Liver (tissue), 8 donors: ENCODE measurements at regions not wholly inside any gene's neighbourhood (a gene's known extent, or its start where the extent isn't known, plus 50 kb on each side); places are given as distances from the start of the nearest gene placed in this dataset.

Experiments used
- DNase-seq: peaks from one replicate; pipeline ENCODE4 v3.0.0-alpha.2; 2017; ENCODE audit warnings: low spot score
- H3K27ac ChIP-seq, 2 donors: one replicate each; pipeline ENCODE4 v1.7.0; 2013; ENCODE audit warnings: inconsistent platforms in 2 of 2, low read length in 2 of 2, control low read depth in 1 of 2, low read depth in 1 of 2, mild to moderate bottlenecking in 1 of 2
- H3K27me3 ChIP-seq, 4 donors: one replicate each; pipeline versions ENCODE4 v1.6.1 to v1.7.0; 2013; ENCODE audit warnings: low read length in 3 of 4, inconsistent platforms in 1 of 4, mild to moderate bottlenecking in 1 of 4, moderate library complexity in 1 of 4; ENCODE audit not compliant: control insufficient read depth in 4 of 4, insufficient read depth in 4 of 4
- H3K36me3 ChIP-seq, 4 donors: one replicate each; pipeline versions ENCODE4 v1.6.1 to v1.7.0; 2013; ENCODE audit warnings: low read length in 3 of 4, mild to moderate bottlenecking in 3 of 4, low read depth in 1 of 4, moderate library complexity in 1 of 4; ENCODE audit not compliant: control insufficient read depth in 4 of 4, insufficient read depth in 3 of 4
- H3K4me1 ChIP-seq, 4 donors: one replicate each; pipeline versions ENCODE4 v1.6.1 to v1.7.0; 2013; ENCODE audit warnings: low read length in 3 of 4, mild to moderate bottlenecking in 3 of 4, moderate library complexity in 1 of 4; ENCODE audit not compliant: control insufficient read depth in 4 of 4, insufficient read depth in 4 of 4
- H3K4me3 ChIP-seq, 3 donors: one replicate each; pipeline versions ENCODE4 v1.6.1 to v1.7.0; 2013; ENCODE audit warnings: low read length in 3 of 3, control low read depth in 1 of 3, low read depth in 1 of 3, mild to moderate bottlenecking in 1 of 3
- H3K9ac ChIP-seq, 2 donors: one replicate each; pipeline ENCODE4 v1.7.0; 2013; ENCODE audit warnings: low read length in 2 of 2, mild to moderate bottlenecking in 2 of 2, moderate library complexity in 2 of 2, control low read depth in 1 of 2, low read depth in 1 of 2
- H3K9me3 ChIP-seq, 4 donors: one replicate each; pipeline versions ENCODE4 v1.6.1 to v1.7.0; 2013; ENCODE audit warnings: low read length in 3 of 4; ENCODE audit not compliant: control insufficient read depth in 4 of 4
- ATF3 ChIP-seq: IDR thresholded peaks from 2 replicates; pipeline ENCODE4 v1.6.1; 2016; ENCODE audit warnings: antibody characterized with exemption
- EGR1 ChIP-seq, 2 donors: IDR thresholded peaks; 2 replicates each; pipeline ENCODE4 v1.6.1; 2016 to 2018; ENCODE audit warnings: antibody characterized with exemption in 2 of 2, low read depth in 2 of 2
- FOXA1 ChIP-seq: IDR thresholded peaks from 2 replicates; pipeline ENCODE4 v1.6.1; 2016; ENCODE audit warnings: antibody characterized with exemption
- FOXA2 ChIP-seq: IDR thresholded peaks from 2 replicates; pipeline ENCODE4 v1.6.1; 2016; ENCODE audit warnings: antibody characterized with exemption
- GABPA ChIP-seq, 2 donors: IDR thresholded peaks in 1 of 2; conservative IDR thresholded peaks in 1 of 2; 2 replicates each; pipeline ENCODE4 v1.6.1; 2016; ENCODE audit warnings: antibody characterized with exemption in 2 of 2, mild to moderate bottlenecking in 1 of 2, moderate library complexity in 1 of 2
- HNF4A ChIP-seq, 2 donors: conservative IDR thresholded peaks; 2 replicates each; pipeline ENCODE4 v1.6.1; 2016; ENCODE audit warnings: antibody characterized with exemption in 2 of 2, mild to moderate bottlenecking in 2 of 2
- HNF4G ChIP-seq: IDR thresholded peaks from 2 replicates; pipeline ENCODE4 v1.6.1; 2016; ENCODE audit warnings: antibody characterized with exemption
- JUND ChIP-seq, 2 donors: IDR thresholded peaks; 2 replicates each; pipeline ENCODE4 v1.6.1; 2016; ENCODE audit warnings: antibody characterized with exemption in 2 of 2
- MAX ChIP-seq: IDR thresholded peaks from 2 replicates; pipeline ENCODE4 v1.6.1; 2016; ENCODE audit warnings: antibody characterized with exemption
- NR2F2 ChIP-seq: IDR thresholded peaks from 2 replicates; pipeline ENCODE4 v1.6.1; 2016; ENCODE audit warnings: antibody characterized with exemption
- RAD21 ChIP-seq, 2 donors: IDR thresholded peaks; 2 replicates each; pipeline ENCODE4 v1.6.1; 2016; ENCODE audit warnings: antibody characterized with exemption in 2 of 2, mild to moderate bottlenecking in 2 of 2
- RXRA ChIP-seq, 2 donors: IDR thresholded peaks; 2 replicates each; pipeline ENCODE4 v1.6.1; 2017 to 2018; ENCODE audit warnings: antibody characterized with exemption in 2 of 2, mild to moderate bottlenecking in 1 of 2
- SP1 ChIP-seq: IDR thresholded peaks from 2 replicates; pipeline ENCODE4 v1.6.1; 2018; ENCODE audit warnings: antibody characterized with exemption, mild to moderate bottlenecking
- TAF1 ChIP-seq: conservative IDR thresholded peaks from 2 replicates; pipeline ENCODE4 v1.6.1; 2016; ENCODE audit warnings: antibody characterized with exemption, mild to moderate bottlenecking
- YY1 ChIP-seq: IDR thresholded peaks from 2 replicates; pipeline ENCODE4 v1.6.1; 2016; ENCODE audit warnings: antibody characterized with exemption, mild to moderate bottlenecking
- WGBS: extraction: QIAGEN DNeasy Blood & Tissue Kit; methylation state at CpG from one replicate; pipeline ENCODE4 v1.1.7; 2013; 5-methylcytosine and 5-hydroxymethylcytosine counted together
- TF ChIP-seq, protein P1 (sequence below): IDR thresholded peaks from 2 replicates; pipeline ENCODE4 v1.6.1; 2016; ENCODE audit warnings: antibody characterized with exemption
- TF ChIP-seq, protein P2 (sequence below): fragments of 150-350 bp; IDR thresholded peaks from 2 replicates; pipeline ENCODE4 v1.5.1; 2017; ENCODE audit warnings: improper control_type of control experiment, low read depth, low read length; ENCODE audit not compliant: missing input control
- donor health status: healthy.
- donor health status: healthy.
- donor health status: healthy.
- donor health status: healthy.
- donor health status: healthy.

- H3K27ac ChIP-seq = no peak overlapping the region
- H3K9ac ChIP-seq = no peak overlapping the region
- H3K9me3 ChIP-seq = no peaks in the 10 kb centered on the region
- DNase-seq = no peak
- no peak overlapping the region for H3K4me3 ChIP-seq
- H3K4me1 ChIP-seq = no peaks in the 10 kb centered on the region
- H3K36me3 ChIP-seq = no peaks in the 10 kb centered on the region
- no peaks in the 10 kb centered on the region for H3K27me3 ChIP-seq
- TF ChIP-seq ATF3 (no peak), SP1 (no peak), GABPA (IDR thresholded peaks at IDR 0.05 in 1 of 2, conservative IDR thresholded peaks at IDR 0.05 in 1 of 2) (no peak)
Observed at GRCh38 chr18:45155526-45155925, 459.8 kb upstream of the SLC14A2 start.

- 84% methylated on average over 3 of the region's 3 CpGs for WGBS
- Histone ChIP-seq H3K4me1 (no peaks in the 10 kb centered on the region), H3K9me3 (no peaks in the 10 kb centered on the region), H3K36me3 (no peaks in the 10 kb centered on the region), H3K27me3 (no peaks in the 10 kb centered on the region), H3K27ac (no peak overlapping the region), H3K4me3 (no peak overlapping the region), H3K9ac (no peak overlapping the region)
- TF ChIP-seq SP1 = no peak
- TF ChIP-seq GABPA (IDR thresholded peaks at IDR 0.05 in 1 of 2, conservative IDR thresholded peaks at IDR 0.05 in 1 of 2) = no peak
- no peak for TF ChIP-seq FOXA2
- TF ChIP-seq RAD21 (IDR thresholded peaks at IDR 0.05) = no peak
- no peak for TF ChIP-seq FOXA1
- no peak for TF ChIP-seq ATF3
- TF ChIP-seq, protein P1, sequence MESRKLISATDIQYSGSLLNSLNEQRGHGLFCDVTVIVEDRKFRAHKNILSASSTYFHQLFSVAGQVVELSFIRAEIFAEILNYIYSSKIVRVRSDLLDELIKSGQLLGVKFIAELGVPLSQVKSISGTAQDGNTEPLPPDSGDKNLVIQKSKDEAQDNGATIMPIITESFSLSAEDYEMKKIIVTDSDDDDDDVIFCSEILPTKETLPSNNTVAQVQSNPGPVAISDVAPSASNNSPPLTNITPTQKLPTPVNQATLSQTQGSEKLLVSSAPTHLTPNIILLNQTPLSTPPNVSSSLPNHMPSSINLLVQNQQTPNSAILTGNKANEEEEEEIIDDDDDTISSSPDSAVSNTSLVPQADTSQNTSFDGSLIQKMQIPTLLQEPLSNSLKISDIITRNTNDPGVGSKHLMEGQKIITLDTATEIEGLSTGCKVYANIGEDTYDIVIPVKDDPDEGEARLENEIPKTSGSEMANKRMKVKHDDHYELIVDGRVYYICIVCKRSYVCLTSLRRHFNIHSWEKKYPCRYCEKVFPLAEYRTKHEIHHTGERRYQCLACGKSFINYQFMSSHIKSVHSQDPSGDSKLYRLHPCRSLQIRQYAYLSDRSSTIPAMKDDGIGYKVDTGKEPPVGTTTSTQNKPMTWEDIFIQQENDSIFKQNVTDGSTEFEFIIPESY = no peak
- no peak for TF ChIP-seq HNF4A (conservative IDR thresholded peaks at IDR 0.05)
- TF ChIP-seq HNF4G = no peak
- TF ChIP-seq EGR1 (IDR thresholded peaks at IDR 0.05; ENCODE audit: low read depth in 2 of 2) = no peak
- TF ChIP-seq RXRA (IDR thresholded peaks at IDR 0.05) = no peak
- TF ChIP-seq YY1 = no peak
- no peak for TF ChIP-seq MAX
- no peak for TF ChIP-seq NR2F2
- no peak for TF ChIP-seq TAF1
- TF ChIP-seq JUND (IDR thresholded peaks at IDR 0.05) = no peak
- TF ChIP-seq, protein P2, sequence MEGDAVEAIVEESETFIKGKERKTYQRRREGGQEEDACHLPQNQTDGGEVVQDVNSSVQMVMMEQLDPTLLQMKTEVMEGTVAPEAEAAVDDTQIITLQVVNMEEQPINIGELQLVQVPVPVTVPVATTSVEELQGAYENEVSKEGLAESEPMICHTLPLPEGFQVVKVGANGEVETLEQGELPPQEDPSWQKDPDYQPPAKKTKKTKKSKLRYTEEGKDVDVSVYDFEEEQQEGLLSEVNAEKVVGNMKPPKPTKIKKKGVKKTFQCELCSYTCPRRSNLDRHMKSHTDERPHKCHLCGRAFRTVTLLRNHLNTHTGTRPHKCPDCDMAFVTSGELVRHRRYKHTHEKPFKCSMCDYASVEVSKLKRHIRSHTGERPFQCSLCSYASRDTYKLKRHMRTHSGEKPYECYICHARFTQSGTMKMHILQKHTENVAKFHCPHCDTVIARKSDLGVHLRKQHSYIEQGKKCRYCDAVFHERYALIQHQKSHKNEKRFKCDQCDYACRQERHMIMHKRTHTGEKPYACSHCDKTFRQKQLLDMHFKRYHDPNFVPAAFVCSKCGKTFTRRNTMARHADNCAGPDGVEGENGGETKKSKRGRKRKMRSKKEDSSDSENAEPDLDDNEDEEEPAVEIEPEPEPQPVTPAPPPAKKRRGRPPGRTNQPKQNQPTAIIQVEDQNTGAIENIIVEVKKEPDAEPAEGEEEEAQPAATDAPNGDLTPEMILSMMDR = no peak
- no peak for DNase-seq
Observed at GRCh38 chr18:45156946-45157345, 458.3 kb upstream of the SLC14A2 start.
